OCI-LY1 (cell line): ENCODE measurements at regions not wholly inside any gene's neighbourhood (a gene's known extent, or its start where the extent isn't known, plus 50 kb on each side); places are given as distances from the start of the nearest gene placed in this dataset.

ENCODE experiments used
- EZH2 ChIP-seq: fragments of 200-600 bp; sonication (generic), shearing (Covaris generic); IDR thresholded peaks from 2 replicates; pipeline ENCODE4 v1.8.0; 2017; ENCODE audit warnings: borderline replicate concordance, mixed run types, mild to moderate bottlenecking, antibody characterized with exemption, low read length, moderate library complexity, mixed read lengths
- TF ChIP-seq, protein P1 (sequence below): fragments of 200-600 bp; sonication (generic), shearing (Covaris generic); IDR thresholded peaks from 2 replicates; pipeline ENCODE4 v1.5.1; 2017; ENCODE audit warnings: mild to moderate bottlenecking, antibody characterized with exemption, low read length, moderate library complexity, mixed read lengths

GRCh38 chr4:156322592-156322991 lies 368.9 kb upstream of the CTSO start:
- TF ChIP-seq, protein P1, sequence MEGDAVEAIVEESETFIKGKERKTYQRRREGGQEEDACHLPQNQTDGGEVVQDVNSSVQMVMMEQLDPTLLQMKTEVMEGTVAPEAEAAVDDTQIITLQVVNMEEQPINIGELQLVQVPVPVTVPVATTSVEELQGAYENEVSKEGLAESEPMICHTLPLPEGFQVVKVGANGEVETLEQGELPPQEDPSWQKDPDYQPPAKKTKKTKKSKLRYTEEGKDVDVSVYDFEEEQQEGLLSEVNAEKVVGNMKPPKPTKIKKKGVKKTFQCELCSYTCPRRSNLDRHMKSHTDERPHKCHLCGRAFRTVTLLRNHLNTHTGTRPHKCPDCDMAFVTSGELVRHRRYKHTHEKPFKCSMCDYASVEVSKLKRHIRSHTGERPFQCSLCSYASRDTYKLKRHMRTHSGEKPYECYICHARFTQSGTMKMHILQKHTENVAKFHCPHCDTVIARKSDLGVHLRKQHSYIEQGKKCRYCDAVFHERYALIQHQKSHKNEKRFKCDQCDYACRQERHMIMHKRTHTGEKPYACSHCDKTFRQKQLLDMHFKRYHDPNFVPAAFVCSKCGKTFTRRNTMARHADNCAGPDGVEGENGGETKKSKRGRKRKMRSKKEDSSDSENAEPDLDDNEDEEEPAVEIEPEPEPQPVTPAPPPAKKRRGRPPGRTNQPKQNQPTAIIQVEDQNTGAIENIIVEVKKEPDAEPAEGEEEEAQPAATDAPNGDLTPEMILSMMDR, result no peak
- TF ChIP-seq EZH2, result no peak
